Activated B cell treated with CpG ODN at 0.5 μM for 24 hours (primary cell): ENCODE measurements at regions not wholly inside any gene's neighbourhood (a gene's known extent, or its start where the extent isn't known, plus 50 kb on each side); places are given as distances from the start of the nearest gene placed in this dataset.

Experiments
- ATAC-seq: fragments of 200-7000 bp; cut with Tn5 transposase; one replicate; pipeline ENCODE4 v1.10.0; 2021; ENCODE audit warnings: low read depth, mild to moderate bottlenecking, moderate library complexity
- CTCF ChIA-PET: fragments of 350-600 bp; sonication (Branson Sonifier 250); formaldehyde crosslinking; loops from one replicate; lab custom pipeline; 2021; ENCODE audit warnings: antibody characterized with exemption; lab: Charles Lee
- POLR2A ChIA-PET: fragments of 350-600 bp; sonication (Branson Sonifier 250); formaldehyde crosslinking; loops from one replicate; lab custom pipeline; 2021; ENCODE audit warnings: antibody characterized with exemption; lab: Charles Lee
- DNase-seq: peaks from one replicate; pipeline ENCODE4 v3.0.0; 2022
- H3K27ac Mint-ChIP-seq: one replicate; pipeline ENCODE4 v1.8.0; 2020; ENCODE audit warnings: mixed read lengths
- H3K27me3 Mint-ChIP-seq: one replicate; pipeline ENCODE4 v1.8.0; 2021; ENCODE audit warnings: mixed read lengths
- H3K36me3 Mint-ChIP-seq: one replicate; pipeline ENCODE4 v1.8.0; 2021; ENCODE audit warnings: low read depth, mixed read lengths
- H3K4me1 Mint-ChIP-seq: one replicate; pipeline ENCODE4 v1.8.0; 2021; ENCODE audit warnings: mixed read lengths
- H3K4me3 Mint-ChIP-seq: one replicate; pipeline ENCODE4 v1.8.0; 2020; ENCODE audit warnings: mild to moderate bottlenecking, mixed read lengths
- H3K9me3 Mint-ChIP-seq: one replicate; pipeline ENCODE4 v1.8.0; 2020; ENCODE audit warnings: mixed read lengths
- CTCF ChIP-seq: fragments of 200-600 bp; IDR thresholded peaks from one replicate; pipeline ENCODE4 v1.8.0; 2022; ENCODE audit warnings: antibody characterized with exemption, mild to moderate bottlenecking
- intact Hi-C: fragments of 100-400 bp; cut with micrococcal nuclease; formaldehyde crosslinking; loops from one replicate; pipeline ENCODE4 v1.15.1; 2024

GRCh38 chr1:29644812-29645211 is 408.5 kb downstream of the PTPRU start:
- Mint-ChIP-seq H3K27me3 (peaks cover 13% of the 10 kb centered on the region), H3K27ac (no peak overlapping the region), H3K4me1 (no peaks in the 10 kb centered on the region), H3K36me3 (no peaks in the 10 kb centered on the region), H3K9me3 (peaks cover 3% of the 10 kb centered on the region), H3K4me3 (no peak overlapping the region)
- ChIA-PET POLR2A (no interaction called here), CTCF (no interaction called here)
- intact Hi-C loops, result no loop called here
- DNase-seq (no peak), ATAC-seq (no peak)
- TF ChIP-seq CTCF, result no peak

- ChIA-PET CTCF (no interaction called here), POLR2A (no interaction called here)
- intact Hi-C loops, result no loop called here
- no peak overlapping the region for H3K4me3 Mint-ChIP-seq
- H3K4me1 Mint-ChIP-seq, result no peaks in the 10 kb centered on the region
- peaks cover 8% of the 10 kb centered on the region for H3K27me3 Mint-ChIP-seq
- no peak overlapping the region for H3K27ac Mint-ChIP-seq
- no peaks in the 10 kb centered on the region for H3K36me3 Mint-ChIP-seq
- no peak for DNase-seq
- H3K9me3 Mint-ChIP-seq, result peaks cover 3% of the 10 kb centered on the region
- no peak for TF ChIP-seq CTCF
- ATAC-seq, result no peak
Observed at GRCh38 chr1:29643838-29644440, 407.6 kb downstream of the PTPRU start.

GRCh38 chr1:29643281-29643680 is 407.0 kb downstream of the PTPRU start:
- ChIA-PET POLR2A (no interaction called here), CTCF (no interaction called here)
- H3K27ac Mint-ChIP-seq, result no peak overlapping the region
- H3K4me3 Mint-ChIP-seq, result no peak overlapping the region
- peaks cover 3% of the 10 kb centered on the region for H3K9me3 Mint-ChIP-seq
- DNase-seq (no peak), ATAC-seq (no peak)
- peaks cover 7% of the 10 kb centered on the region for H3K27me3 Mint-ChIP-seq
- no peaks in the 10 kb centered on the region for H3K4me1 Mint-ChIP-seq
- no peak for TF ChIP-seq CTCF
- intact Hi-C loops, result no loop called here
- H3K36me3 Mint-ChIP-seq, result no peaks in the 10 kb centered on the region

GRCh38 chr1:29642519-29642918 is 406.2 kb downstream of the PTPRU start:
- peaks cover 3% of the 10 kb centered on the region for H3K27me3 Mint-ChIP-seq
- DNase-seq, result no peak
- no peak overlapping the region for H3K27ac Mint-ChIP-seq

GRCh38 chr1:29641921-29642320 is 405.6 kb downstream of the PTPRU start:
- POLR2A ChIA-PET, result no interaction called here
- CTCF ChIA-PET, result no interaction called here
- Mint-ChIP-seq H3K4me3 (no peak overlapping the region), H3K9me3 (peaks cover 3% of the 10 kb centered on the region), H3K27ac (no peak overlapping the region), H3K36me3 (no peaks in the 10 kb centered on the region), H3K27me3 (peaks cover 3% of the 10 kb centered on the region), H3K4me1 (no peaks in the 10 kb centered on the region)
- no peak for DNase-seq
- TF ChIP-seq CTCF, result no peak
- intact Hi-C loops, result no loop called here
- ATAC-seq, result no peak

More at GRCh38 chr1:29642519-29642918, 406.2 kb downstream of the PTPRU start:
- CTCF ChIA-PET, result no interaction called here
- Mint-ChIP-seq H3K4me1 (no peaks in the 10 kb centered on the region), H3K36me3 (no peaks in the 10 kb centered on the region), H3K9me3 (peaks cover 3% of the 10 kb centered on the region), H3K4me3 (no peak overlapping the region)
- intact Hi-C loops, result no loop called here
- ATAC-seq, result no peak
- POLR2A ChIA-PET, result no interaction called here
- TF ChIP-seq CTCF, result no peak
